K562 (cell line): ENCODE measurements at regions not wholly inside any gene's neighbourhood (a gene's known extent, or its start where the extent isn't known, plus 50 kb on each side); places are given as distances from the start of the nearest gene placed in this dataset.

Experiments
- ATF2 ChIP-seq: sonication (generic); formaldehyde crosslinking; IDR thresholded peaks from 2 replicates; pipeline ENCODE4 v1.8.1; 2022; ENCODE audit warnings: missing genetic modification reagents
- CBX3 ChIP-seq, 2 experiments: IDR thresholded peaks; 1 replicate in 1 of 2; 2 replicates in 1 of 2; pipeline ENCODE4 v1.6.1; 2012; ENCODE audit warnings: inconsistent platforms in 2 of 2, low read length in 2 of 2, borderline replicate concordance in 1 of 2, control low read depth in 1 of 2
- CREB3L1 ChIP-seq: fragments of 450-650 bp; IDR thresholded peaks from 2 replicates; pipeline ENCODE4 v1.6.1; 2014; ENCODE audit warnings: low read depth, mild to moderate bottlenecking, moderate library complexity, borderline replicate concordance
- CTCF ChIP-seq, 3 experiments: IDR thresholded peaks in 2 of 3; conservative IDR thresholded peaks in 1 of 3; 2 replicates each; pipeline ENCODE4 v1.5.1; 2011 to 2012; ENCODE audit warnings: low read length in 3 of 3, mild to moderate bottlenecking in 3 of 3, control low read depth in 2 of 3, improper control_type of control experiment in 1 of 3, inconsistent platforms in 1 of 3, low read depth in 1 of 3, mixed read lengths in 1 of 3, moderate library complexity in 1 of 3; ENCODE audit not compliant: insufficient read depth in 2 of 3
- EP300 ChIP-seq: IDR thresholded peaks from 2 replicates; pipeline ENCODE4 v1.6.1; 2012; ENCODE audit warnings: low read length, improper control_type of control experiment
- EZH2 ChIP-seq: IDR thresholded peaks from 2 replicates; pipeline ENCODE4 v1.6.1; 2012; ENCODE audit warnings: low read depth, mild to moderate bottlenecking, inconsistent platforms, low read length, borderline replicate concordance
- L3MBTL2 ChIP-seq: fragments of 450-650 bp; IDR thresholded peaks from 2 replicates; pipeline ENCODE4 v1.6.1; 2016; ENCODE audit warnings: mild to moderate bottlenecking, moderate library complexity
- POLR2AphosphoS5 ChIP-seq: IDR thresholded peaks from 2 replicates; pipeline ENCODE4 v1.6.1; 2011; ENCODE audit warnings: mild to moderate bottlenecking, low read depth, low read length, moderate library complexity; ENCODE audit not compliant: control insufficient read depth, insufficient read depth
- TBP ChIP-seq: optimal IDR thresholded peaks from 2 replicates; pipeline ENCODE3; 2011; ENCODE audit warnings: low read depth, low read length, improper control_type of control experiment
- U2AF1 ChIP-seq: fragments of 200-400 bp; formaldehyde crosslinking; optimal IDR thresholded peaks from 2 replicates; pipeline ENCODE3; 2017; ENCODE audit warnings: mild to moderate bottlenecking, low read depth, low read length, moderate library complexity
- ZNF121 ChIP-seq: sonication (generic); formaldehyde crosslinking; conservative IDR thresholded peaks from 2 replicates; pipeline ENCODE4 v1.8.0; 2022; ENCODE audit warnings: missing genetic modification reagents
- ZNF57 ChIP-seq: fragments of 450-650 bp; formaldehyde crosslinking; IDR thresholded peaks from 2 replicates; pipeline ENCODE4 v1.4.0; 2020; ENCODE audit warnings: mild to moderate bottlenecking, moderate library complexity
- TF ChIP-seq, protein P1 (sequence below), 2 experiments: fragments of 450-650 bp in 1 of 2; sonication (generic) in 1 of 2; formaldehyde crosslinking; conservative IDR thresholded peaks; 2 replicates each; pipeline versions ENCODE4 v1.4.0 to v1.8.1; 2020 to 2022; ENCODE audit warnings: mild to moderate bottlenecking in 1 of 2, missing genetic modification reagents in 1 of 2

DNA sequence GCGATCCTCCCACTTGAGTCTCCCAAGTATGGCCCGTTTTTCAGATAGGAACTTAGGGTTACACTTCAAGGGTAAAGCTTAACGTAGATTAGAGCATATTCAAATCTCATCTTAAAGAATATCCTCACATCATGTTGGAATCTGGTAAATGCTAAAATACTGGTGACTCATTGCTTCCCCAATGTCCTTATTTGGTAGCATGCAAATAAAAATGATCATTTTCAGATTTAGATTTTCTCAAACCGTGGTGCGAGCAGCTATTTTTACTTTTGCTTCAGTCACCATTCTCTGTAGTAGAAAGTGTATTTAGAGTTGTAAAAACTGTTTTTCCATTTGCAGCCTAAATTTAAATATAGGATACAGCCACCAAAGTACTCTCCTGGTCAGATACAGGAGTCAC, 101.5 kb upstream of the MAML3 start:
- no peak for TF ChIP-seq ZNF121 (CRISPR knock-in tag)
- no peak for TF ChIP-seq CTCF (IDR thresholded peaks at IDR 0.05 in 2 of 3, conservative IDR thresholded peaks at IDR 0.05 in 1 of 3; ENCODE audit: insufficient read depth in 2 of 3, low read depth in 1 of 3, low read length in 3 of 3)
- TF ChIP-seq U2AF1: no peak
- no peak for TF ChIP-seq ZNF57 (CRISPR knock-in tag)
- TF ChIP-seq CREB3L1: no peak
- TF ChIP-seq L3MBTL2: no peak
- TF ChIP-seq EZH2: no peak
- TF ChIP-seq, protein P1, sequence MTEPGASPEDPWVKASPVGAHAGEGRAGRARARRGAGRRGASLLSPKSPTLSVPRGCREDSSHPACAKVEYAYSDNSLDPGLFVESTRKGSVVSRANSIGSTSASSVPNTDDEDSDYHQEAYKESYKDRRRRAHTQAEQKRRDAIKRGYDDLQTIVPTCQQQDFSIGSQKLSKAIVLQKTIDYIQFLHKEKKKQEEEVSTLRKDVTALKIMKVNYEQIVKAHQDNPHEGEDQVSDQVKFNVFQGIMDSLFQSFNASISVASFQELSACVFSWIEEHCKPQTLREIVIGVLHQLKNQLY (CRISPR knock-in tag; conservative IDR thresholded peaks at IDR 0.05): no peak
- TF ChIP-seq POLR2AphosphoS5: no peak
- no peak for TF ChIP-seq CBX3 (IDR thresholded peaks at IDR 0.05; ENCODE audit: borderline replicate concordance in 1 of 2, low read length in 2 of 2)
- no peak for TF ChIP-seq EP300
- TF ChIP-seq TBP: no peak
- TF ChIP-seq ATF2 (CRISPR knock-in tag): no peak
